Sigmoid colon (tissue), 4 donors: ENCODE measurements at regions not wholly inside any gene's neighbourhood (a gene's known extent, or its start where the extent isn't known, plus 50 kb on each side); places are given as distances from the start of the nearest gene placed in this dataset.

ENCODE experiments used
- EP300 ChIP-seq, 4 donors: sonication (generic); formaldehyde crosslinking; IDR thresholded peaks; one replicate each; pipeline ENCODE4 v1.6.1; 2017; ENCODE audit warnings: antibody characterized with exemption in 4 of 4
- POLR2A ChIP-seq, 2 donors: fragments of 450-650 bp; IDR thresholded peaks; one replicate each; pipeline ENCODE4 v1.6.1; 2016; ENCODE audit warnings: antibody characterized with exemption in 2 of 2, mild to moderate bottlenecking in 2 of 2, moderate library complexity in 2 of 2
- POLR2AphosphoS5 ChIP-seq, 4 donors: sonication (generic); formaldehyde crosslinking; IDR thresholded peaks; one replicate each; pipeline ENCODE4 v1.6.1; 2017; ENCODE audit warnings: antibody characterized with exemption in 4 of 4
- TF ChIP-seq, protein P1 (sequence below), 4 experiments: fragments of 450-650 bp in 3 of 4; fragments of 200-600 bp in 1 of 4; IDR thresholded peaks; one replicate each; pipeline ENCODE4 v1.5.1; 2016 to 2019; ENCODE audit warnings: antibody characterized with exemption in 4 of 4, mild to moderate bottlenecking in 3 of 4, moderate library complexity in 2 of 4

DNA sequence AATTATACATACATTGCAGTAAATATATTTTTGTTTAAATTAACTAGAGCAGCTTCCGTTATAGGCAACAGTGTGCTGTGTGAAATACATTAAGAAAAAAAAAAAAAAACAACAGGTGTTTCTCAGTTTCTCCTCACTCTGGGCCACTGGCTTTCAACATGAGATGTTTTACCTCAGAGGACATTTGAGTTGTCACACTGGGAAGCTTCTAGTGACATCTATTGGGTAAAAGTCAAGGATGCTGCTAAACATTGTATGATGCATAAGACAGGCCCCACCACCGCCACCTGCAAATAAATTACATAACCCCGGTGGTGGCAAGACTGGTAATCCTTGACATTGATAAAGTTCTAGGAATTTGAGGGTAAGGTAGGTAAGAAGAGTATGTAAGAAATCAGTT is 1512.2 kb downstream of the C4orf33 start:
- TF ChIP-seq, protein P1, sequence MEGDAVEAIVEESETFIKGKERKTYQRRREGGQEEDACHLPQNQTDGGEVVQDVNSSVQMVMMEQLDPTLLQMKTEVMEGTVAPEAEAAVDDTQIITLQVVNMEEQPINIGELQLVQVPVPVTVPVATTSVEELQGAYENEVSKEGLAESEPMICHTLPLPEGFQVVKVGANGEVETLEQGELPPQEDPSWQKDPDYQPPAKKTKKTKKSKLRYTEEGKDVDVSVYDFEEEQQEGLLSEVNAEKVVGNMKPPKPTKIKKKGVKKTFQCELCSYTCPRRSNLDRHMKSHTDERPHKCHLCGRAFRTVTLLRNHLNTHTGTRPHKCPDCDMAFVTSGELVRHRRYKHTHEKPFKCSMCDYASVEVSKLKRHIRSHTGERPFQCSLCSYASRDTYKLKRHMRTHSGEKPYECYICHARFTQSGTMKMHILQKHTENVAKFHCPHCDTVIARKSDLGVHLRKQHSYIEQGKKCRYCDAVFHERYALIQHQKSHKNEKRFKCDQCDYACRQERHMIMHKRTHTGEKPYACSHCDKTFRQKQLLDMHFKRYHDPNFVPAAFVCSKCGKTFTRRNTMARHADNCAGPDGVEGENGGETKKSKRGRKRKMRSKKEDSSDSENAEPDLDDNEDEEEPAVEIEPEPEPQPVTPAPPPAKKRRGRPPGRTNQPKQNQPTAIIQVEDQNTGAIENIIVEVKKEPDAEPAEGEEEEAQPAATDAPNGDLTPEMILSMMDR (IDR thresholded peaks at IDR 0.05): no peak
- TF ChIP-seq POLR2AphosphoS5 (IDR thresholded peaks at IDR 0.05) (no peak), POLR2A (IDR thresholded peaks at IDR 0.05) (no peak), EP300 (IDR thresholded peaks at IDR 0.05) (no peak)
